ENCODE measurements at regions not wholly inside any gene's neighbourhood (a gene's known extent, or its start where the extent isn't known, plus 50 kb on each side); places are given as distances from the start of the nearest gene placed in this dataset.
"Not testable (repeated sequence)": the region's sequence is repeated elsewhere in the genome, so short reads cannot be mapped to it uniquely, and the experiment has no call there.

DNA sequence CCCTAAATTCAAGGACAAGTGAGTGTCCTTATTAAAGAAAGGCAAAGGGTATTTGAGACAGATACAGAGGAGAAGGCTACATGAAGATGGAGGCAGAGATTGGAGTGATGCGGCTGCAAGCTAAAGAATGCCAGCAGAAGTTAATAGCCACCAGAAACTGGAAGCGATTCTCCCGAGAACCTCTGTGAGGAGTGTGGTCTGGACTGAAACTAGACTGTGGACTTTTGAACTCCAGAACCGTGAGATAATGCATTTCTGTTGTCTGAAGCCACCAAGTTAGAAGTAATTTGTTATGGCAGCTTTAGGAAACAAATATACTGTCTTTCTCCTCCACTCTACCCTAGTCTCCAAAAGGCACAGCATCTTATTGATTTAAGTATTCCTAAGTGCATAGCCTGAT lies 80.3 kb upstream of the CREB5 start:
- peak; percentile 54 for DNase-seq (ENCODE audit: low read depth)
- TF ChIP-seq, protein P1, sequence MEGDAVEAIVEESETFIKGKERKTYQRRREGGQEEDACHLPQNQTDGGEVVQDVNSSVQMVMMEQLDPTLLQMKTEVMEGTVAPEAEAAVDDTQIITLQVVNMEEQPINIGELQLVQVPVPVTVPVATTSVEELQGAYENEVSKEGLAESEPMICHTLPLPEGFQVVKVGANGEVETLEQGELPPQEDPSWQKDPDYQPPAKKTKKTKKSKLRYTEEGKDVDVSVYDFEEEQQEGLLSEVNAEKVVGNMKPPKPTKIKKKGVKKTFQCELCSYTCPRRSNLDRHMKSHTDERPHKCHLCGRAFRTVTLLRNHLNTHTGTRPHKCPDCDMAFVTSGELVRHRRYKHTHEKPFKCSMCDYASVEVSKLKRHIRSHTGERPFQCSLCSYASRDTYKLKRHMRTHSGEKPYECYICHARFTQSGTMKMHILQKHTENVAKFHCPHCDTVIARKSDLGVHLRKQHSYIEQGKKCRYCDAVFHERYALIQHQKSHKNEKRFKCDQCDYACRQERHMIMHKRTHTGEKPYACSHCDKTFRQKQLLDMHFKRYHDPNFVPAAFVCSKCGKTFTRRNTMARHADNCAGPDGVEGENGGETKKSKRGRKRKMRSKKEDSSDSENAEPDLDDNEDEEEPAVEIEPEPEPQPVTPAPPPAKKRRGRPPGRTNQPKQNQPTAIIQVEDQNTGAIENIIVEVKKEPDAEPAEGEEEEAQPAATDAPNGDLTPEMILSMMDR (IDR thresholded peaks at IDR 0.05; ENCODE audit: insufficient read depth, low read depth, low read length, missing control alignments) = no peak
- H3K4me3 ChIP-seq (ENCODE audit: low read depth, low read length) = no peak overlapping the region

DNA sequence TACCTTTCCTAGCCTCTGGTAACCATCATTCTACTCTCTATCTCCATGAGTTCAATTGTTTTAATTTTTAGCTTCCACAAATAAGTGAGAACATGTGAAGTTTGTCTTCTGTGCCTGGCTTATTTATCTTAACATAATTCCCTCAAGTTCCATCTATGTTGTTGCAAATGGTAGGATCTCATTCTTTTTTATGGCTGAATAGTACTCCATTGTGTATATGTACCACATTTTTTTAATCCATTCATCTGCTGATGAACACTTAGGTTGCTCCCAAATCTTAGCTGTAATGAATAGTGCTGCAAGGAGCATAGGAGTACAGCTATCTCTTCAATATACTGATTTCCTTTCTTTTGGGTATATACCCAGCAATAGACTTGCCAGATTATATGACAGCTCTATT lies 78.8 kb upstream of the CREB5 start:
- H3K4me3 ChIP-seq (ENCODE audit: low read depth, low read length); DNase-seq (ENCODE audit: low read depth): not testable (repeated sequence)

DNA sequence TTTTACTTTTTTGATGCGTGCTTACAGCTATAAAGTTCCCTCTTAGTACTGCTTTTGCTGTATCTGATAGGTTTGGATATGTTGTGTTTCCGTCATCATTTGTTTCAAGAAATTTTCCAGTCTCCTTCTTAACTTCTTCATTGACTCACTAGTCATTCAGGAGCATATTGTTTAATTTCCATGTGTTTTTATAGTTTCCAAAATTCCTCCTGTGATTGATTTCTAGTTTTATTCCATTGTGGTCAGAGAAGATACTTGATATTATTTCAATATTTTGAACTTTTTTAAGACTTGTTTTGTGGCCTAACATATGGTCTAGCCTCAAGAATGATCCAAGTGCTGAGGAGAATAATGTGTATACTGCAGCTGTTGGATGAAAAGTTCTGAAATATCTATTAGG lies 75.5 kb upstream of the CREB5 start:
- no peak overlapping the region for H3K4me3 ChIP-seq (ENCODE audit: low read depth, low read length)
- no peak for DNase-seq (ENCODE audit: low read depth)
- TF ChIP-seq, protein P1 (IDR thresholded peaks at IDR 0.05; ENCODE audit: insufficient read depth, low read depth, low read length, missing control alignments) = no peak

DNA sequence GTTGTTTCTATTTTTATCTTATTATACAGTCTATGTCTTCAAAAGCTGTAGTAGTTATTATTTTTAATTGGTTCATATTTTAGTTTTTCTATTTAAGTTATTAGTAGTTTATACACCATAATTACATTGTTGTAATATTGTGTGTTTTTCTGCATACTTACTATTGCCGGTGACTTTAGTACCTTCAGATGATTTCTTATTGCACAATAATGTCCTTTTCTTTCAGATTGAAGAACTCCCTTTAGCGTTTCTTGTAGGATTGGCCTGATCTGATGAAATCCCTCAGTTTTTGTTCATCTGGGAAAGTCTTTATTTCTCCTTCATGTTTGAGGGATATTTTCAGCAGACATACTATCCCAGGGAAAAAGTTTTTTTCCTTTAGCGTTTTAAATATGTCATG lies 74.3 kb upstream of the CREB5 start:
- H3K4me3 ChIP-seq (ENCODE audit: low read depth, low read length) = no peak overlapping the region
- no peak for DNase-seq (ENCODE audit: low read depth)
- TF ChIP-seq, protein P1 (IDR thresholded peaks at IDR 0.05; ENCODE audit: insufficient read depth, low read depth, low read length, missing control alignments) = no peak

DNA sequence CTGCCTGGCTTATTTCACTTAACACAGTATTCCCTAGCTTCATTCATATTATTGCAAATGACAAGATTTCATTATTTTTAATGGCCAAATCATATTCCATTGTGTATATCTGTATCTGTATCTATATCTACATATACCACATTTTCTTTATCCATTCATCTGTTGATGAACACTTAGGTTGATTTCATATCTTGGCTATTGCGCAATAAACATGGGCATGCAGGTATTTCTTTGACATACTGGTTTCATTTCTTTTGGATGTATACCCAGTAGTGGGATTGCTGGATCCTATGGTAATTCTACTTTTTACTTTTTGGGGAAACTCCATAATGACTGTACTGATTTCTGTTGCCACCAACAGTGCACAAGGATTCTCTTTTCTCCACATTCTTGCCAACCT lies 68.9 kb upstream of the CREB5 start:
- TF ChIP-seq, protein P1 (IDR thresholded peaks at IDR 0.05; ENCODE audit: insufficient read depth, low read depth, low read length, missing control alignments) = no peak
- no peak overlapping the region for H3K4me3 ChIP-seq (ENCODE audit: low read depth, low read length)
- no peak for DNase-seq (ENCODE audit: low read depth)

DNA sequence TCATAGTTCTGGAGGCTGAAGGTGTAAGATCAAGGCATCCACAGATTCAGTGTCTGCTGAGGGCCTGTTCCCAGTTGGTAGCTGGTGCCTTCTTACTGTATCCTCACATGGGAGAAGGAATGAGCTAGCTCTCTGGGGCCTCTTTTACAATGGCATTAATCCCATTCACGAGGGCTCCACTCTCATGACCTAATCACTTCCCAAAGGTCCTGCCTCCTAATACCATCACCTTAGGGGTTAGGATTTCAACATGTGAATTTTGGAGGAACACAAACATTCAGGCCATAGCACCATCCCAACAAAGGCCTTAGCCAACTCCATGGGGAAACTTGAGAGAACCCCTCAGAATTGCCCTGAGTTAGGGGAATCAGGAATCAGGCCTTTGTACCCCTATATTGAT lies 66.1 kb upstream of the CREB5 start:
- no peak overlapping the region for H3K4me3 ChIP-seq (ENCODE audit: low read depth, low read length)
- DNase-seq (ENCODE audit: low read depth) = no peak
- TF ChIP-seq, protein P1 (IDR thresholded peaks at IDR 0.05; ENCODE audit: insufficient read depth, low read depth, low read length, missing control alignments) = no peak

DNA sequence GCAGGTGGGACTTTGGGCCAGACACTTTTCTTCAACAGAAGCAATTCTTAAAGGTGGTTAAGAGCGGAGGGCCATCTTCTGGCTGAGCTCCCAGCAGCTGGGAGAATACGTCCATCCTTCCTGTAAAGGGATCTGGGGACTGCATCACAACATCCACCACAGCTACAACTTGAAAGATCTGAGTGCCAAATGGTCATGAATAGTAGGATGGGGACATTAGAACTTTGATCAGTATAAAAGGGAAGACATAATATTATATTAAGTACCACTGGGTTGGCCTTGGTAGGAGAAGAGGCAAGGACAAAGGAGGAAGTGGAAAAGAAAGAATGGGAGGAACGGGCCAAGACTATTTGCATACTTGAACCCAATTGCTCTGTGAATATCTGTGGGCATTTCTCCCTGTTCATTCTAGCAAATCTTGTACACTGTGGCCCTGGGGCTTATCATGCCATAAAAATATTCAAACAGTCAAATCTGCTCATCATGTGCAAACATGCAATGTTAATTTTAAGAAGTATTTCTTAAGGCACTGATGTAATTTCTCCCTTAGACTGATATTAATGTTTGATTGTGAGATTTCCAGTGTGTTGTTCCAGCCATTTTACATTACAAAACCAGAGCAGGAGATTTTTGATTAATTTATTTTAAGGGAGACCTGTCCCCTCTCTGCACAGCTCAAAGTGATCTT lies 65.5 kb upstream of the CREB5 start:
- H3K4me3 ChIP-seq (ENCODE audit: low read depth, low read length) = no peak overlapping the region
- DNase-seq (ENCODE audit: low read depth) = no peak
- TF ChIP-seq, protein P1 (IDR thresholded peaks at IDR 0.05; ENCODE audit: insufficient read depth, low read depth, low read length, missing control alignments) = no peak
